22Rv1 (cell line): ENCODE measurements at regions not wholly inside any gene's neighbourhood (a gene's known extent, or its start where the extent isn't known, plus 50 kb on each side); places are given as distances from the start of the nearest gene placed in this dataset.

Experiments used
- CTCF ChIP-seq: fragments of 450-650 bp; IDR thresholded peaks from 2 replicates; pipeline ENCODE4 v1.5.1; 2017; ENCODE audit warnings: mild to moderate bottlenecking
- ZFX ChIP-seq: fragments of 450-650 bp; IDR thresholded peaks from 2 replicates; pipeline ENCODE4 v1.6.1; 2017; ENCODE audit warnings: antibody characterized with exemption, borderline replicate concordance

GRCh38 chr11:19646308-19646707, 66.3 kb upstream of the NAV2 start:
- TF ChIP-seq CTCF (no peak), ZFX (no peak)
